ENCODE measurements at regions not wholly inside any gene's neighbourhood (a gene's known extent, or its start where the extent isn't known, plus 50 kb on each side); places are given as distances from the start of the nearest gene placed in this dataset.

- H3K27ac ChIP-seq (ENCODE audit: low read depth, low read length): no peak overlapping the region
- POLR2A ChIA-PET: no interaction called here
- no peaks in the 10 kb centered on the region for H4K20me1 ChIP-seq (ENCODE audit: insufficient read depth)
- no peaks in the 10 kb centered on the region for H3K9me2 ChIP-seq (ENCODE audit: insufficient read depth)
- H3K4me2 ChIP-seq (ENCODE audit: low read length): no peak overlapping the region
- peaks cover 4 to 6% of the 10 kb centered on the region in 2 experiments; a peak in 3 of 4 replicates for H3K4me1 ChIP-seq (ENCODE audit: control insufficient read depth in 1 of 2, insufficient read depth in 2 of 2, low read length in 2 of 2)
- no peak overlapping the region for H3K4me3 ChIP-seq (replicated peaks in 1 of 2; ENCODE audit: low read depth in 1 of 2, low read length in 2 of 2)
- H3K79me2 ChIP-seq (ENCODE audit: insufficient read depth, low read length): no peaks in the 10 kb centered on the region
- TF ChIP-seq FOSL1 (IDR thresholded peaks at IDR 0.05; ENCODE audit: low read depth): no peak
- no peak for TF ChIP-seq CEBPB (IDR thresholded peaks at IDR 0.05; ENCODE audit: low read depth)
- no peak for TF ChIP-seq ZFX (IDR thresholded peaks at IDR 0.05)
- no peak for TF ChIP-seq POLR2AphosphoS5 (IDR thresholded peaks at IDR 0.05; ENCODE audit: low read depth, low read length)
- TF ChIP-seq MAX (IDR thresholded peaks at IDR 0.05): no peak
- no peak for TF ChIP-seq TCF7L2 (IDR thresholded peaks at IDR 0.05; ENCODE audit: borderline replicate concordance, extremely low read depth, insufficient read depth, insufficient read length)
- no peak for TF ChIP-seq EZH2phosphoT487 (IDR thresholded peaks at IDR 0.05; ENCODE audit: borderline replicate concordance)
- TF ChIP-seq CBX3 (IDR thresholded peaks at IDR 0.05; ENCODE audit: low read depth): no peak
- TF ChIP-seq POLR2A (IDR thresholded peaks at IDR 0.05; ENCODE audit: borderline replicate concordance, extremely low read depth, insufficient read depth, insufficient read length): no peak
- no peak for TF ChIP-seq ZBTB33 (IDR thresholded peaks at IDR 0.05; ENCODE audit: extremely low read depth, insufficient replicate concordance, low read length)
- no peak for TF ChIP-seq ZNF274 (IDR thresholded peaks at IDR 0.05; ENCODE audit: low read depth, low read length)
- no peak for TF ChIP-seq CTCF (IDR thresholded peaks at IDR 0.05 in 2 of 3, conservative IDR thresholded peaks at IDR 0.05 in 1 of 3; ENCODE audit: borderline replicate concordance in 1 of 3, insufficient read depth in 1 of 3, low read depth in 2 of 3, low read length in 2 of 3)
- TF ChIP-seq, protein P1, sequence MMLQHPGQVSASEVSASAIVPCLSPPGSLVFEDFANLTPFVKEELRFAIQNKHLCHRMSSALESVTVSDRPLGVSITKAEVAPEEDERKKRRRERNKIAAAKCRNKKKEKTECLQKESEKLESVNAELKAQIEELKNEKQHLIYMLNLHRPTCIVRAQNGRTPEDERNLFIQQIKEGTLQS (IDR thresholded peaks at IDR 0.05): no peak
- no peak for TF ChIP-seq SP1 (IDR thresholded peaks at IDR 0.05; ENCODE audit: low read depth)
- TF ChIP-seq YY1 (IDR thresholded peaks at IDR 0.05; ENCODE audit: extremely low read depth, insufficient replicate concordance, low read depth, low read length): no peak
- TF ChIP-seq JUND (IDR thresholded peaks at IDR 0.05): no peak
- no peak for TF ChIP-seq REST (IDR thresholded peaks at IDR 0.05; ENCODE audit: low read depth)
- H3K27me3 ChIP-seq (ENCODE audit: insufficient read depth, low read length): no peaks in the 10 kb centered on the region
- H3K36me3 ChIP-seq (ENCODE audit: control insufficient read depth in 1 of 2, insufficient read depth in 2 of 2, low read length in 2 of 2): no peaks in the 10 kb centered on the region
- RAD21 ChIA-PET (ENCODE audit: low non-redundant PET in 1 of 2, low total read pairs in 2 of 2, uncharacterized antibody in 2 of 2, unreplicated experiment in 2 of 2): no interaction called here
- ATAC-seq: no peak
- no peak for DNase-seq (ENCODE audit: low read depth, low spot score)
- H3K9me3 ChIP-seq (ENCODE audit: control insufficient read depth in 1 of 2, insufficient read depth in 1 of 2, low read depth in 1 of 2, low read length in 2 of 2): no peaks in the 10 kb centered on the region
- BruUV-seq (replicated peaks): no TSS peak
- CTCF ChIA-PET: no interaction called here
- H2AFZ ChIP-seq (ENCODE audit: low read depth, low read length, poor library complexity, severe bottlenecking): no peak overlapping the region
- intact Hi-C loops (cut with micrococcal nuclease): no loop called here
- H3K9ac ChIP-seq (ENCODE audit: low read length): no peak overlapping the region
Measured at GRCh38 chr12:94790370-94790769, 140.0 kb upstream of the TMCC3 start.

Measured in HCT116 (cell line).